ENCODE measurements at regions not wholly inside any gene's neighbourhood (a gene's known extent, or its start where the extent isn't known, plus 50 kb on each side); places are given as distances from the start of the nearest gene placed in this dataset.

GRCh38 chr16:63967966-63968365 lies 1153.9 kb downstream of the CDH11 start:
- WGBS (ENCODE audit: insufficient coverage): no CpG with 5 or more reads among the region's 1 CpG

GRCh38 chr16:63960321-63960720 lies 1161.5 kb downstream of the CDH11 start:
- H3K9me3 ChIP-seq (ENCODE audit: control insufficient read depth, insufficient read depth, low read length): peaks cover 4% of the 10 kb centered on the region
- no peak for TF ChIP-seq CTCF (IDR thresholded peaks at IDR 0.05)
- Mint-ChIP-seq H3K4me1 (no peaks in the 10 kb centered on the region), H3K36me3 (peaks cover 11% of the 10 kb centered on the region), H3K27me3 (ENCODE audit: low read depth in 2 of 2) (no peaks in the 10 kb centered on the region), H3K9me3 (peaks cover 10 to 23% of the 10 kb centered on the region in 2 donors), H3K4me3 (no peak overlapping the region), H3K27ac (no peak overlapping the region)
- no peaks in the 10 kb centered on the region for H3K36me3 ChIP-seq (ENCODE audit: control insufficient read depth, insufficient read depth, low read length)
- H3K4me1 ChIP-seq (ENCODE audit: control insufficient read depth, insufficient read depth, low read length): no peaks in the 10 kb centered on the region
- H3K27ac ChIP-seq (ENCODE audit: low read length): no peak overlapping the region
- H3K4me3 ChIP-seq (ENCODE audit: low read length): no peak overlapping the region
- H3K27me3 ChIP-seq (ENCODE audit: control insufficient read depth, insufficient read depth, low read length): no peaks in the 10 kb centered on the region
- intact Hi-C loops (cut with micrococcal nuclease): no loop called here
- DNase-seq (no peak), ATAC-seq (no peak)

More at GRCh38 chr16:63967966-63968365, 1153.9 kb downstream of the CDH11 start:
- DNase-seq (no peak), ATAC-seq (no peak)
- Histone ChIP-seq H3K27ac (ENCODE audit: low read length) (no peak overlapping the region), H3K27me3 (ENCODE audit: control insufficient read depth, insufficient read depth, low read length) (no peaks in the 10 kb centered on the region), H3K9me3 (ENCODE audit: control insufficient read depth, insufficient read depth, low read length) (peaks cover 4% of the 10 kb centered on the region), H3K36me3 (ENCODE audit: control insufficient read depth, insufficient read depth, low read length) (no peaks in the 10 kb centered on the region), H3K4me3 (ENCODE audit: low read length) (no peak overlapping the region), H3K4me1 (ENCODE audit: control insufficient read depth, insufficient read depth, low read length) (no peaks in the 10 kb centered on the region)
- Mint-ChIP-seq H3K27me3 (ENCODE audit: low read depth in 2 of 2) (no peaks in the 10 kb centered on the region), H3K4me1 (no peaks in the 10 kb centered on the region), H3K27ac (no peak overlapping the region), H3K4me3 (no peak overlapping the region), H3K9me3 (peaks cover 10 to 13% of the 10 kb centered on the region in 2 donors), H3K36me3 (peaks cover 11% of the 10 kb centered on the region)
- TF ChIP-seq CTCF (IDR thresholded peaks at IDR 0.05): no peak
- intact Hi-C loops (cut with micrococcal nuclease): no loop called here

- Mint-ChIP-seq H3K4me1 (no peaks in the 10 kb centered on the region), H3K4me3 (no peak overlapping the region), H3K9me3 (peaks cover 6% of the 10 kb centered on the region in 2 donors), H3K27me3 (ENCODE audit: low read depth in 2 of 2) (no peaks in the 10 kb centered on the region), H3K27ac (no peak overlapping the region), H3K36me3 (peaks cover 4% of the 10 kb centered on the region)
- intact Hi-C loops (cut with micrococcal nuclease): no loop called here
- Histone ChIP-seq H3K36me3 (ENCODE audit: control insufficient read depth, insufficient read depth, low read length) (no peaks in the 10 kb centered on the region), H3K4me1 (ENCODE audit: control insufficient read depth, insufficient read depth, low read length) (no peaks in the 10 kb centered on the region), H3K27ac (ENCODE audit: low read length) (no peak overlapping the region), H3K4me3 (ENCODE audit: low read length) (no peak overlapping the region), H3K27me3 (ENCODE audit: control insufficient read depth, insufficient read depth, low read length) (no peaks in the 10 kb centered on the region), H3K9me3 (ENCODE audit: control insufficient read depth, insufficient read depth, low read length) (peaks cover 7% of the 10 kb centered on the region)
- no peak for ATAC-seq
- no CpG with 5 or more reads among the region's 2 CpGs for WGBS (ENCODE audit: insufficient coverage)
- DNase-seq: no peak
- no peak for TF ChIP-seq CTCF (IDR thresholded peaks at IDR 0.05)
Measured at GRCh38 chr16:63947022-63947421, 1174.8 kb downstream of the CDH11 start.

- Mint-ChIP-seq H3K36me3 (peaks cover 5% of the 10 kb centered on the region), H3K27ac (no peak overlapping the region), H3K9me3 (peaks cover 8 to 9% of the 10 kb centered on the region in 2 donors), H3K4me1 (no peaks in the 10 kb centered on the region), H3K4me3 (no peak overlapping the region), H3K27me3 (ENCODE audit: low read depth in 2 of 2) (no peaks in the 10 kb centered on the region)
- no peak for TF ChIP-seq CTCF (IDR thresholded peaks at IDR 0.05)
- H3K27ac ChIP-seq (ENCODE audit: low read length): no peak overlapping the region
- WGBS (ENCODE audit: insufficient coverage): 86% methylated on average over 1 of the region's 1 CpG
- no peaks in the 10 kb centered on the region for H3K36me3 ChIP-seq (ENCODE audit: control insufficient read depth, insufficient read depth, low read length)
- H3K27me3 ChIP-seq (ENCODE audit: control insufficient read depth, insufficient read depth, low read length): no peaks in the 10 kb centered on the region
- no peak overlapping the region for H3K4me3 ChIP-seq (ENCODE audit: low read length)
- DNase-seq (no peak), ATAC-seq (no peak)
- H3K4me1 ChIP-seq (ENCODE audit: control insufficient read depth, insufficient read depth, low read length): no peaks in the 10 kb centered on the region
- H3K9me3 ChIP-seq (ENCODE audit: control insufficient read depth, insufficient read depth, low read length): peaks cover 7% of the 10 kb centered on the region
- intact Hi-C loops (cut with micrococcal nuclease): no loop called here
Measured at GRCh38 chr16:63945806-63946205, 1176.1 kb downstream of the CDH11 start.

All from natural killer cell (primary cell).